OCI-LY3 (cell line): ENCODE measurements at regions not wholly inside any gene's neighbourhood (a gene's known extent, or its start where the extent isn't known, plus 50 kb on each side); places are given as distances from the start of the nearest gene placed in this dataset.

Source experiments
- H2AFZ ChIP-seq: fragments of 200-600, 300-600 bp; shearing (Covaris generic); 2 replicates; pipeline ENCODE4 v1.6.0; 2014; ENCODE audit warnings: antibody characterized with exemption, low read depth, low read length
- H3K27ac ChIP-seq: fragments of 200-600, 300-600 bp; sonication (generic); 2 replicates; pipeline ENCODE4 v1.5.1; 2014; ENCODE audit warnings: mild to moderate bottlenecking, low read length, moderate library complexity, mixed read lengths
- H3K27me3 ChIP-seq: fragments of 200-600, 300-600 bp; sonication (generic); 2 replicates; pipeline ENCODE4 v1.6.1; 2014; ENCODE audit warnings: low read depth, low read length, mixed read lengths
- H3K36me3 ChIP-seq: fragments of 200-600, 300-600 bp; sonication (generic); replicated peaks from 2 replicates; pipeline ENCODE3; 2014; ENCODE audit warnings: low read depth, low read length, mixed read lengths
- H3K4me1 ChIP-seq: fragments of 300-600, 200-600 bp; sonication (generic); 2 replicates; pipeline ENCODE4 v1.6.1; 2014; ENCODE audit warnings: low read length, mixed read lengths
- H3K4me2 ChIP-seq: fragments of 200-600, 300-600 bp; sonication (generic); 2 replicates; pipeline ENCODE4 v1.6.1; 2014; ENCODE audit warnings: low read length, mixed read lengths
- H3K4me3 ChIP-seq: fragments of 300-600, 200-600 bp; sonication (generic); 2 replicates; pipeline ENCODE4 v1.5.1; 2014; ENCODE audit warnings: antibody characterized with exemption, mild to moderate bottlenecking, low read length, moderate library complexity
- H3K79me2 ChIP-seq: fragments of 300-600, 200-600 bp; shearing (Covaris generic); 2 replicates; pipeline ENCODE4 v1.6.1; 2014; ENCODE audit warnings: mild to moderate bottlenecking, low read length, mixed read lengths
- H3K9ac ChIP-seq: fragments of 300-600, 200-600 bp; shearing (Covaris generic); 2 replicates; pipeline ENCODE4 v1.6.0; 2014; ENCODE audit warnings: mild to moderate bottlenecking, low read length, moderate library complexity
- H3K9me3 ChIP-seq: fragments of 200-600, 300-600 bp; shearing (Covaris generic); 2 replicates; pipeline ENCODE4 v1.6.1; 2014; ENCODE audit warnings: low read length, mixed read lengths; ENCODE audit not compliant: insufficient read depth
- H4K20me1 ChIP-seq: fragments of 200-600, 300-600 bp; sonication (generic); 2 replicates; pipeline ENCODE4 v1.6.1; 2016; ENCODE audit warnings: low read length, mixed read lengths; ENCODE audit not compliant: insufficient read depth
- CTCF ChIP-seq: fragments of 200-600, 300-600 bp; sonication (generic); IDR thresholded peaks from 2 replicates; pipeline ENCODE4 v1.5.1; 2014; ENCODE audit warnings: antibody characterized with exemption, low read length, low read depth
- EZH2phosphoT487 ChIP-seq: fragments of 200-600 bp; shearing (Covaris generic); IDR thresholded peaks from 2 replicates; pipeline ENCODE4 v1.6.1; 2018; ENCODE audit warnings: antibody characterized with exemption, mixed run types, low read depth

GRCh38 chr9:95620314-95620713 is 103.5 kb upstream of the PTCH1 start:
- H3K4me2 ChIP-seq = no peak overlapping the region
- no peak overlapping the region for H3K4me3 ChIP-seq
- H2AFZ ChIP-seq = no peak overlapping the region
- no peak overlapping the region for H3K27ac ChIP-seq
- H3K27me3 ChIP-seq = no peaks in the 10 kb centered on the region; the same call in 1 of the 2 replicates
- H3K36me3 ChIP-seq = no peaks in the 10 kb centered on the region
- no peak overlapping the region for H3K9ac ChIP-seq
- TF ChIP-seq EZH2phosphoT487 = no peak
- TF ChIP-seq CTCF = no peak
- H4K20me1 ChIP-seq = no peaks in the 10 kb centered on the region
- H3K9me3 ChIP-seq = no peaks in the 10 kb centered on the region
- H3K4me1 ChIP-seq = no peaks in the 10 kb centered on the region
- H3K79me2 ChIP-seq = no peaks in the 10 kb centered on the region

DNA sequence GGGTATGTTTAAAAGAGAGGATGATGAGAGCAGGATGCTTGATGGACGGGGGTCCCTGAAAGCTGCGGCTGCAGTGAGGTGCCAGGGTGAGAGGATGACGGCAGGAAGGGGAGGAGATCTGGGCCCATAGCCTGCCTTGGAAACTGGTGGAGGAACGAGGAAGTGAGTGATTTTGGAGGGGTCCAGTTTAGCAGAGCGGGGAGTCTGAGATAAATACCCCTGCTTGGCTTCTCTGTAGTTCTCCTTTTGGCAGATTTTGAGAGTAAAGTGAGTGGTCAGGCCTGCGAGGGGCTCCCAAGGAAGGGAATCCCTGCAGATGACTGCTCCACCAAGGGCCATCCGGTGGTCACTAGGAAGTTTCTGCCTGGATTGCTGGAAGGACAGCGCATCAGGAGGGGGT is 98.5 kb upstream of the PTCH1 start:
- no peaks in the 10 kb centered on the region for H3K27me3 ChIP-seq
- H3K4me2 ChIP-seq = no peak overlapping the region
- H3K4me1 ChIP-seq = no peaks in the 10 kb centered on the region
- no peaks in the 10 kb centered on the region for H3K9me3 ChIP-seq
- no peak overlapping the region for H2AFZ ChIP-seq
- H3K4me3 ChIP-seq = no peak overlapping the region
- TF ChIP-seq EZH2phosphoT487 = no peak
- H3K79me2 ChIP-seq = no peaks in the 10 kb centered on the region
- H3K27ac ChIP-seq = no peak overlapping the region
- no peaks in the 10 kb centered on the region for H4K20me1 ChIP-seq
- no peak overlapping the region for H3K9ac ChIP-seq
- H3K36me3 ChIP-seq = no peaks in the 10 kb centered on the region

DNA sequence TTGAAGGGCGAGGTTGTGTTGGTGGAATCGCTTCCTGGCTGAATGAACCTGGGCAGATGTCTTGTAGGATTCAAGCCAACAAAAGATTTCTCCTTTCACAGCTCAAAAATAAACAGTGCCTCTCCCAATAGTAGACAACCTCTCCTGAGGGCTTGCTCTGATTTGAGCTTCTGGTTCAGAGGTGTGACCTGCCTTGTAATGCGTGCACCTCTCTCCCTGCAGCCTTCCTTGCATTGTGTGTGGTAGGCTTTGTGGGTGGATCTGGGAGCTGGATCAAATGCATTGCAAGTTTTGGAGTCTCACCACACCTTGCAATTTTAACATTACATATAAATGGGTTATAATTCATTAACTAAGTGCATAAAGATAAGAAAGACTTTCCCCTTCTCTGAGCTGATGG is 96.9 kb upstream of the PTCH1 start:
- Histone ChIP-seq H3K27me3 (no peaks in the 10 kb centered on the region), H3K79me2 (no peaks in the 10 kb centered on the region), H3K36me3 (no peaks in the 10 kb centered on the region), H3K27ac (no peak overlapping the region), H4K20me1 (no peaks in the 10 kb centered on the region), H3K4me1 (no peaks in the 10 kb centered on the region), H2AFZ (no peak overlapping the region), H3K4me3 (no peak overlapping the region), H3K9me3 (no peaks in the 10 kb centered on the region), H3K4me2 (no peak overlapping the region), H3K9ac (no peak overlapping the region)
- TF ChIP-seq EZH2phosphoT487 = no peak
- no peak for TF ChIP-seq CTCF

- no peaks in the 10 kb centered on the region for H3K27me3 ChIP-seq
- no peaks in the 10 kb centered on the region for H4K20me1 ChIP-seq
- no peaks in the 10 kb centered on the region for H3K36me3 ChIP-seq
- H3K4me1 ChIP-seq = no peaks in the 10 kb centered on the region
- no peaks in the 10 kb centered on the region for H3K9me3 ChIP-seq
- no peak overlapping the region for H3K4me3 ChIP-seq
- no peak overlapping the region for H2AFZ ChIP-seq
- H3K9ac ChIP-seq = no peak overlapping the region
- H3K4me2 ChIP-seq = no peak overlapping the region
- H3K79me2 ChIP-seq = no peaks in the 10 kb centered on the region
- no peak overlapping the region for H3K27ac ChIP-seq
- TF ChIP-seq EZH2phosphoT487 = no peak
- no peak for TF ChIP-seq CTCF
These were observed 94.6 kb upstream of the PTCH1 start for GRCh38 chr9:95611354-95611753.
